ENCODE measurements at regions not wholly inside any gene's neighbourhood (a gene's known extent, or its start where the extent isn't known, plus 50 kb on each side); places are given as distances from the start of the nearest gene placed in this dataset.

GRCh38 chr11:106503901-106504300 lies 426.4 kb downstream of the AASDHPPT start:
- TF ChIP-seq GATA3 (IDR thresholded peaks at IDR 0.05; ENCODE audit: low read depth, low read length): no peak; the same call in 1 of the 2 replicates
- TF ChIP-seq GATA2 (IDR thresholded peaks at IDR 0.05; ENCODE audit: low read depth, low read length): no peak
